CD4-positive, CD25-positive, alpha-beta regulatory T cell (primary cell): ENCODE measurements at regions not wholly inside any gene's neighbourhood (a gene's known extent, or its start where the extent isn't known, plus 50 kb on each side); places are given as distances from the start of the nearest gene placed in this dataset.
A peak's percentile ranks its signal among the peaks of the same experiment; 100 is the strongest.

Source experiments
- ATAC-seq, 2 donors: fragments of 150-1000 bp; cut with Tn5 transposase; one replicate each; pipeline ENCODE4 v1.10.0; 2021; ENCODE audit warnings: low read depth in 2 of 2, moderate number of reproducible peaks in 2 of 2, moderate library complexity in 1 of 2
- DNase-seq, 3 donors: peaks; one replicate each; pipeline versions ENCODE4 v3.0.0 to v3.0.0-alpha.2; 2012 to 2022; ENCODE audit warnings: mixed read lengths in 1 of 3
- H3K27ac ChIP-seq: one replicate; pipeline ENCODE4 v1.7.0; 2013; ENCODE audit warnings: mild to moderate bottlenecking, low read length; ENCODE audit not compliant: insufficient read depth, poor library complexity, severe bottlenecking
- H3K27me3 ChIP-seq: one replicate; pipeline ENCODE4 v1.7.0; 2013; ENCODE audit warnings: low read length; ENCODE audit not compliant: control insufficient read depth, insufficient read depth
- H3K36me3 ChIP-seq: one replicate; pipeline ENCODE4 v1.7.0; 2013; ENCODE audit warnings: mild to moderate bottlenecking, low read length, moderate library complexity; ENCODE audit not compliant: control insufficient read depth, insufficient read depth
- H3K4me1 ChIP-seq: 2 replicates; pipeline ENCODE4 v1.7.0; 2013; ENCODE audit warnings: mild to moderate bottlenecking, low read length; ENCODE audit not compliant: insufficient read depth, control insufficient read depth, poor library complexity, severe bottlenecking
- H3K4me3 ChIP-seq: one replicate; pipeline ENCODE4 v1.7.0; 2013; ENCODE audit warnings: low read depth, mild to moderate bottlenecking, low read length, moderate library complexity
- H3K9me3 ChIP-seq, 2 experiments: 1 replicate in 1 of 2; 2 replicates in 1 of 2; pipeline ENCODE4 v1.7.0; 2013; ENCODE audit warnings: low read length in 2 of 2, mild to moderate bottlenecking in 1 of 2, moderate library complexity in 1 of 2; ENCODE audit not compliant: control insufficient read depth in 2 of 2
- H3K27ac Mint-ChIP-seq, 3 donors: one replicate each; pipeline ENCODE4 v1.8.0; 2020 to 2022; ENCODE audit warnings: mild to moderate bottlenecking in 3 of 3, mixed read lengths in 3 of 3, moderate library complexity in 2 of 3
- H3K27me3 Mint-ChIP-seq: one replicate; pipeline ENCODE4 v1.8.0; 2022; ENCODE audit warnings: mild to moderate bottlenecking, mixed read lengths
- H3K36me3 Mint-ChIP-seq: one replicate; pipeline ENCODE4 v1.8.0; 2020; ENCODE audit warnings: mixed read lengths
- H3K4me1 Mint-ChIP-seq, 4 donors: one replicate each; pipeline ENCODE4 v1.8.0; 2020 to 2022; ENCODE audit warnings: mixed read lengths in 4 of 4, mild to moderate bottlenecking in 1 of 4
- H3K4me3 Mint-ChIP-seq, 4 donors: one replicate each; pipeline ENCODE4 v1.8.0; 2020 to 2022; ENCODE audit warnings: mild to moderate bottlenecking in 4 of 4, mixed read lengths in 4 of 4, moderate library complexity in 3 of 4
- H3K9me3 Mint-ChIP-seq, 7 donors: one replicate each; pipeline ENCODE4 v1.8.0; 2020 to 2022; ENCODE audit warnings: mixed read lengths in 7 of 7, mild to moderate bottlenecking in 3 of 7, moderate library complexity in 2 of 7

DNA sequence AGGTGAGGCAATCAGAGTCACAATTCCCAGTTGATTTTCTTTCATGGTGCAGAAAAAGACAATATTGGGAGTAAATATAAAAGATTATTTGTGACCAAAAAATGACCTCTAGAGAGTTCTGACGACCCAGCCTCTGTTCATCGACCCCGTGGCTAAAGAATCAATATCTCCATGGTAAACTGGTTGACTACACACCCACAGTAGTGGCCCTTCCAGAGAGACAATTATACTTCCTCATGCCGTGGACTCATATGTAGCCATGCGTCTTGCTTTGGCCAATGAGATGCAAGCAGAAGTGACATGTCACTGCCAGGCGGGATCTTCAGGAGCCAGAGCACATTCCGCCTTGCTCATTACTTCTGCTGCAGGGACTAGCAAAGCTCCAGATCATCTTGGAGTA lies 163.3 kb upstream of the RAD23B start:
- Mint-ChIP-seq H3K9me3 (no peaks in the 10 kb centered on the region), H3K27me3 (no peaks in the 10 kb centered on the region), H3K27ac (no peak overlapping the region), H3K4me3 (no peak overlapping the region), H3K4me1 (no peaks in the 10 kb centered on the region), H3K36me3 (no peaks in the 10 kb centered on the region)
- ATAC-seq (no peak), DNase-seq (no peak)
- Histone ChIP-seq H3K4me3 (no peak overlapping the region), H3K36me3 (no peaks in the 10 kb centered on the region), H3K27ac (no peak overlapping the region), H3K9me3 (no peaks in the 10 kb centered on the region), H3K27me3 (no peaks in the 10 kb centered on the region), H3K4me1 (no peaks in the 10 kb centered on the region)

DNA sequence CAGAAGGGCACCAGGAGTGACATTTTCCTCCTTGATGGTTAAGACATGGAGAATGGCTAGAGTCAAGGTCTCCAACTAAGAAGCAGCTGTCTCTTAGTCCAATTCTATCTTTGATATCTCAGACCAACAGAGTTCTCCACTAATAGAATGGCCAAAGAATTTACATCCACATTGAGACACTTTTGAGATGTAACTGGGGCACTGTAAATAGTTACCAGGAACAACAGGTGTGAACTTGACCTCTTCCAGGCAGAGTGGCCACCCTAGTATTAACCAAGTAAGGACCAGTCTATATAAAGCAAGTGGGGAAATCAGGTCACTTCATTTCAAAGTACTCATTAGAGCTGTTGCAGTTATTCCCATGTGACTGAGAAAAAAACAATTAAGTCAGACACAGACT lies 159.7 kb upstream of the RAD23B start:
- Histone ChIP-seq H3K9me3 (no peaks in the 10 kb centered on the region), H3K27ac (no peak overlapping the region), H3K27me3 (no peaks in the 10 kb centered on the region), H3K4me1 (no peaks in the 10 kb centered on the region), H3K4me3 (no peak overlapping the region), H3K36me3 (no peaks in the 10 kb centered on the region)
- ATAC-seq (no peak), DNase-seq (no peak)
- Mint-ChIP-seq H3K4me1 (no peaks in the 10 kb centered on the region), H3K27ac (no peak overlapping the region), H3K27me3 (no peaks in the 10 kb centered on the region), H3K4me3 (no peak overlapping the region), H3K36me3 (no peaks in the 10 kb centered on the region), H3K9me3 (no peaks in the 10 kb centered on the region)

DNA sequence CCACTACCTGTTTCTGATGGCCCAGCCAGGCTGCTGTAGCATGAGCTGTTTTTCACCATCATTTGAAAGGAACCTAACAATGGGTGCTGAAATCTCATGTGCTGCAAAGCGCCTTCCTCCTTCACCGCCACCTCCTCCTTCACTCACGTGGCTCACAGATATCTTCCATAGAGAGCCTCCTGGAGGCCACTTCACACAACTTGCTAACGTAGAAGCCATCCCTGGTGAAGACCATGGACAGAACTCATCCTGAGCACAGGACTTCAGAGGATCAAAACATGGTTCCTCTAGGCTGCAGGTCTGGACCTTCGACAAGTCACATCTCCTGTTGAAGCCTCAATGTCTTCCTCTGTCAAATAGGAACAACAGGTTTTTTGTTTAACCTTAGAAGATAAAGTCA lies 155.5 kb upstream of the RAD23B start:
- DNase-seq = no peak
- no peak overlapping the region for H3K27ac Mint-ChIP-seq
- no peak overlapping the region for H3K4me3 Mint-ChIP-seq
- no peaks in the 10 kb centered on the region for H3K4me1 Mint-ChIP-seq
- H3K27ac ChIP-seq = no peak overlapping the region
- H3K36me3 ChIP-seq = no peaks in the 10 kb centered on the region
- no peaks in the 10 kb centered on the region for H3K27me3 Mint-ChIP-seq
- no peaks in the 10 kb centered on the region for H3K27me3 ChIP-seq
- H3K4me3 ChIP-seq = no peak overlapping the region
- no peaks in the 10 kb centered on the region for H3K4me1 ChIP-seq
- ATAC-seq = no peak
- peaks cover 0 to 2% (median 0%) of the 10 kb centered on the region in 7 donors for H3K9me3 Mint-ChIP-seq
- H3K36me3 Mint-ChIP-seq = no peaks in the 10 kb centered on the region
- H3K9me3 ChIP-seq = no peaks in the 10 kb centered on the region

DNA sequence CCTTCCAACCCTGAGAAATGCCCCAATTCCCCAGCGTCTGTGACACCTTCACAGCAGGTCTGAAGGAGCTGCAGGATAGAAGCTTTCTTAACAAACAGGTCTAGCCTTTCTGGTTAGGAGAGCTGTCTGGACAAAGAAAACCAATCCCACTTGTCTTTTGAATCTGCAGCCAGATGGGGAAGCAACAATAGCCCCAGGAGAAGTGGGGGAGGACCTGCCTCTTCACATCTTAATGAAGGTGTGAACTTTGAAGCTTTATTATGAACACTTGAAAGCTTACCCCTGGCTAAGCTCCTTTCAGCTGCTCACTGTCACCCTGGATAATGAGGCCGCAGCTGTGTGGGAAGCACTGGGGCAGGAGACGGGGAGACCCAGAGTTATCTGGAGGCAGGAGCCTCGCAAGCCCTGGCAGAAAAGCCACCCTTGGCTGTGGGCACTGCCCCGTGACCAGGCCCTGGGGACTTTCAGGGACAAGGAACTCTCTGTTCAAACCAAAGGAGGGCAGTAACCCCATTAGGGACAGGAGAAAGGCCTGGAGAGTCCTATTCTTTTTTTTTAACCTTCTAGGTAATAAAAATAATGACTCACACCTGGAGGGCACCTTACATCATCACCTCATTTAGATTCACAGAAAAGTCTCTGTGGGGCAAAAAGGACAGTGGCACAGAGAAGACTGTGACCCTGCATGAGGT lies 151.8 kb upstream of the RAD23B start:
- Mint-ChIP-seq H3K27ac (no peak overlapping the region), H3K36me3 (no peaks in the 10 kb centered on the region), H3K9me3 (peaks cover 0 to 3% (median 0%) of the 10 kb centered on the region in 7 donors), H3K4me1 (no peaks in the 10 kb centered on the region), H3K4me3 (no peak overlapping the region), H3K27me3 (no peaks in the 10 kb centered on the region)
- H3K36me3 ChIP-seq = no peaks in the 10 kb centered on the region
- DNase-seq = no peak
- ATAC-seq = no peak
- no peak overlapping the region for H3K27ac ChIP-seq
- H3K27me3 ChIP-seq = no peaks in the 10 kb centered on the region
- no peaks in the 10 kb centered on the region for H3K9me3 ChIP-seq
- H3K4me3 ChIP-seq = no peak overlapping the region
- no peaks in the 10 kb centered on the region for H3K4me1 ChIP-seq

DNA sequence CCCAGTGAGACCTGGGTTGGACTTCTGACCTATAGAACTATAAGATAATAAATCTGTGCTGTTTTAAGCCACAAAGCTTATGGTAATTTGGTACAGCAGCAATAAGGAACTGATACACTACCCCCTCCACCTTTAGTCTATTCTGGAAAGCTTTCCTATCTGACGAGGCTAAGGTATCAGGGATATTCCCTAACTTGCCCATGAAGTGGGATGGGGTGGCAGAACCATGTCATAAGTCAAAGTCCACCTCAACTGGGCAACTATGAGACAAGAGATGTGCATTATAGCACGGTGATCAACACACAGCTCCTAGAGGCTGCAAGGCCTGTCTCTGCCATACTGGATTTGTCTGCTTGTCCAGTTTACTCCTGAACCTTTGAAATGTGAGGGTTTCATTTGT lies 146.8 kb upstream of the RAD23B start:
- Mint-ChIP-seq H3K36me3 (no peaks in the 10 kb centered on the region), H3K9me3 (peaks cover 0 to 5% (median 0%) of the 10 kb centered on the region in 7 donors), H3K27ac (no peak overlapping the region), H3K27me3 (peaks cover 4% of the 10 kb centered on the region), H3K4me1 (peaks cover 0 to 2% (median 0%) of the 10 kb centered on the region in 4 donors), H3K4me3 (no peak overlapping the region)
- Histone ChIP-seq H3K4me1 (no peaks in the 10 kb centered on the region), H3K9me3 (no peaks in the 10 kb centered on the region), H3K36me3 (no peaks in the 10 kb centered on the region), H3K4me3 (no peak overlapping the region), H3K27ac (no peak overlapping the region), H3K27me3 (no peaks in the 10 kb centered on the region)
- ATAC-seq (no peak), DNase-seq (no peak)

DNA sequence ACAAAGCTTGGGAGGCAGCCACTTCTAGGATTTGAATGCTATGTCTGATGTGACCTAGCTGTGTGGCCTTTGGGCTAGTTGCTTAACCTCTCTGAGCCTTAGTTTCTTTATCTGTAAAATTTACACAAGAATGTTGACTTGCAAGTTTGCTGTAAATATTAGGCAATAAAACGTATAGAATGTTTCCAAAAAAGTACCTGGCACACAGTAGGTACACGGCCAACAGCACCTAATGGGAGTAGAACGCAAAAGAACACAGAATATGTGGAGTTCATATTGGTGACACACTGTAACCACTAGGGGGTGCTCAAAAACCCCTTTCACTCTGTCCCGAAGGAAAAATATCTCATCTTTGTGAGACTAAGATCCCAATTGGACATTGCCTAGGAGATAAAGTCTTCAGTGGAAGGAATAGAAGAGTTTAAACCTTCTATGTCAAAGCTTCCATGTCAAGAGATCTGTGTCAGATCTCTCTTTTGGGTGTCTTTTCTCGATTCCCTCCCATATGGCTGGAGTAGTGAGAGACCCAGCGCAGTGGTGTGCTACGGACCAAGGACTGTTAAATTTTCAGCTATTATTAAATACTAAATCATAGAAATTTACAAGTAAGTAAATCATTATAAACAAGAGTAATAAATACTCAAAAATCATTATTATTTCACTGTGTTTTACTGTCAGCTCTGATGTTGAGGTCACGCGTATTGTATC lies 145.4 kb upstream of the RAD23B start:
- H3K9me3 Mint-ChIP-seq = peaks cover 0 to 5% (median 0%) of the 10 kb centered on the region in 7 donors
- Histone ChIP-seq H3K4me3 (no peak overlapping the region), H3K36me3 (no peaks in the 10 kb centered on the region), H3K27ac (no peak overlapping the region), H3K4me1 (no peaks in the 10 kb centered on the region), H3K9me3 (no peaks in the 10 kb centered on the region), H3K27me3 (no peaks in the 10 kb centered on the region)
- H3K36me3 Mint-ChIP-seq = no peaks in the 10 kb centered on the region
- peaks cover 4% of the 10 kb centered on the region for H3K27me3 Mint-ChIP-seq
- H3K4me3 Mint-ChIP-seq = no peak overlapping the region
- H3K27ac Mint-ChIP-seq = no peak overlapping the region
- ATAC-seq = no peak
- H3K4me1 Mint-ChIP-seq = peaks cover 0 to 2% (median 0%) of the 10 kb centered on the region in 4 donors
- DNase-seq = peak in 2 of 3 donors; percentile 5 to 15

- no peaks in the 10 kb centered on the region for H3K9me3 ChIP-seq
- peaks cover 0 to 5% (median 0%) of the 10 kb centered on the region in 7 donors for H3K9me3 Mint-ChIP-seq
- DNase-seq (no peak), ATAC-seq (no peak)
- peak overlapping the region in 1 of 3 donors; percentile 24 for H3K27ac Mint-ChIP-seq
- no peaks in the 10 kb centered on the region for H3K36me3 Mint-ChIP-seq
- H3K4me3 ChIP-seq = no peak overlapping the region
- no peaks in the 10 kb centered on the region for H3K36me3 ChIP-seq
- peaks cover 0 to 2% (median 0%) of the 10 kb centered on the region in 4 donors for H3K4me1 Mint-ChIP-seq
- no peak overlapping the region for H3K27ac ChIP-seq
- H3K4me1 ChIP-seq = no peaks in the 10 kb centered on the region
- no peak overlapping the region for H3K4me3 Mint-ChIP-seq
- peaks cover 4% of the 10 kb centered on the region for H3K27me3 Mint-ChIP-seq
- H3K27me3 ChIP-seq = no peaks in the 10 kb centered on the region
These were observed 144.7 kb upstream of the RAD23B start for GRCh38 chr9:107138261-107138992.
